Keratinocyte (primary cell): ENCODE measurements at regions not wholly inside any gene's neighbourhood (a gene's known extent, or its start where the extent isn't known, plus 50 kb on each side); places are given as distances from the start of the nearest gene placed in this dataset.

Experiments
- DNase-seq: peaks from one replicate; pipeline ENCODE4 v3.0.0-alpha.2; 2011; ENCODE audit warnings: low read depth, missing footprints, low spot score
- FAIRE-seq: peaks from 2 replicates; lab custom pipeline; 2011; peaks lifted over from hg19 to GRCh38; lab: Jason Lieb, UNC
- H2AFZ ChIP-seq: 2 replicates; pipeline ENCODE4 v1.6.0; 2012; ENCODE audit warnings: low read length, control low read depth, inconsistent platforms; ENCODE audit not compliant: control insufficient read depth
- H3K27ac ChIP-seq: 2 replicates; pipeline ENCODE4 v1.5.1; 2011; ENCODE audit warnings: low read length; ENCODE audit not compliant: control insufficient read depth, insufficient read depth
- H3K27me3 ChIP-seq: 3 replicates; pipeline ENCODE4 v1.6.0; 2011; ENCODE audit warnings: low read length; ENCODE audit not compliant: control insufficient read depth, insufficient read depth; ENCODE audit errors: extremely low read depth
- H3K36me3 ChIP-seq, 2 experiments: 2 replicates in 1 of 2; 3 replicates in 1 of 2; pipeline ENCODE4 v1.5.1; 2011; ENCODE audit warnings: low read length in 2 of 2, mild to moderate bottlenecking in 1 of 2; ENCODE audit not compliant: control insufficient read depth in 2 of 2, insufficient read depth in 2 of 2; ENCODE audit errors: extremely low read depth in 1 of 2
- H3K4me1 ChIP-seq: 3 replicates; pipeline ENCODE4 v1.5.1; 2011; ENCODE audit warnings: low read length; ENCODE audit not compliant: control insufficient read depth, insufficient read depth; ENCODE audit errors: extremely low read depth
- H3K4me2 ChIP-seq: 3 replicates; pipeline ENCODE4 v1.6.0; 2011; ENCODE audit warnings: low read depth, low read length; ENCODE audit not compliant: control insufficient read depth, insufficient read depth; ENCODE audit errors: extremely low read depth
- H3K4me3 ChIP-seq, 3 experiments: fragments of 200-600 bp in 1 of 3; sonication (generic) in 1 of 3; 2 replicates in 2 of 3; 3 replicates in 1 of 3; pipeline ENCODE4 v1.5.1; 2011 to 2016; ENCODE audit warnings: low read length in 3 of 3, mild to moderate bottlenecking in 3 of 3, control low read depth in 2 of 3, inconsistent platforms in 1 of 3, low read depth in 1 of 3, mixed read lengths in 1 of 3, mixed run types in 1 of 3, moderate library complexity in 1 of 3; ENCODE audit not compliant: control insufficient read depth in 2 of 3, insufficient read depth in 2 of 3; ENCODE audit errors: extremely low read depth in 1 of 3
- H3K79me2 ChIP-seq: 2 replicates; pipeline ENCODE4 v1.6.0; 2012; ENCODE audit warnings: low read length; ENCODE audit not compliant: control insufficient read depth, insufficient read depth
- H3K9ac ChIP-seq: 3 replicates; pipeline ENCODE4 v1.6.0; 2011; ENCODE audit warnings: low read length; ENCODE audit not compliant: control insufficient read depth, insufficient read depth; ENCODE audit errors: extremely low read depth
- H3K9me1 ChIP-seq: 3 replicates; pipeline ENCODE4 v1.6.0; 2011; ENCODE audit warnings: low read length; ENCODE audit not compliant: control insufficient read depth, insufficient read depth; ENCODE audit errors: extremely low read depth
- H3K9me3 ChIP-seq: 2 replicates; pipeline ENCODE4 v1.5.1; 2012; ENCODE audit warnings: low read depth, low read length; ENCODE audit not compliant: control insufficient read depth
- H4K20me1 ChIP-seq: 3 replicates; pipeline ENCODE4 v1.6.0; 2011; ENCODE audit warnings: low read length; ENCODE audit not compliant: control insufficient read depth, insufficient read depth; ENCODE audit errors: extremely low read depth
- CTCF ChIP-seq, 3 experiments: IDR thresholded peaks in 1 of 3; conservative IDR thresholded peaks in 1 of 3; optimal IDR thresholded peaks in 1 of 3; 2 replicates in 2 of 3; 3 replicates in 1 of 3; pipeline versions ENCODE3 to v1.5.1; 2011; ENCODE audit warnings: low read length in 3 of 3, mild to moderate bottlenecking in 3 of 3, moderate library complexity in 2 of 3, control low read depth in 1 of 3, inconsistent platforms in 1 of 3; ENCODE audit not compliant: insufficient read depth in 2 of 3; ENCODE audit errors: extremely low read depth in 1 of 3
- EZH2 ChIP-seq: IDR thresholded peaks from one replicate; pipeline ENCODE4 v1.6.1; 2012; ENCODE audit warnings: inconsistent platforms, mild to moderate bottlenecking, low read length, moderate library complexity
- dilution Hi-C: fragments of 300-500 bp; cut with MboI; formaldehyde crosslinking; loops from one replicate; pipeline ENCODE4 v1.7.0; 2020; ENCODE audit warnings: low sequenced_read_pairs; ENCODE audit not compliant: extremely low pct_ligation_motif_present

- no peak for TF ChIP-seq EZH2
- TF ChIP-seq CTCF (optimal IDR thresholded peaks at IDR 0.05 in 1 of 3, IDR thresholded peaks at IDR 0.05 in 1 of 3, conservative IDR thresholded peaks at IDR 0.05 in 1 of 3; ENCODE audit: extremely low read depth in 1 of 3, insufficient read depth in 2 of 3, low read length in 3 of 3): no peak
- Histone ChIP-seq H2AFZ (no peak overlapping the region), H3K4me2 (no peak overlapping the region), H3K4me1 (no peaks in the 10 kb centered on the region), H4K20me1 (no peaks in the 10 kb centered on the region), H3K4me3 (no peak overlapping the region), H3K27me3 (no peaks in the 10 kb centered on the region), H3K36me3 (no peaks in the 10 kb centered on the region), H3K9me1 (no peaks in the 10 kb centered on the region), H3K27ac (no peak overlapping the region), H3K9me3 (peaks cover 3% of the 10 kb centered on the region), H3K9ac (no peak overlapping the region), H3K79me2 (no peaks in the 10 kb centered on the region)
- DNase-seq (no peak), FAIRE-seq (no peak)
- dilution Hi-C loops: no loop called here
These were observed 658.4 kb downstream of the UQCRFS1 start for GRCh38 chr19:28554321-28555091.

- dilution Hi-C loops: no loop called here
- FAIRE-seq (no peak), DNase-seq (no peak)
- no peaks in the 10 kb centered on the region for H3K4me1 ChIP-seq
- H3K27ac ChIP-seq: no peak overlapping the region
- H3K9me1 ChIP-seq: no peaks in the 10 kb centered on the region
- TF ChIP-seq CTCF (optimal IDR thresholded peaks at IDR 0.05 in 1 of 3, IDR thresholded peaks at IDR 0.05 in 1 of 3, conservative IDR thresholded peaks at IDR 0.05 in 1 of 3; ENCODE audit: extremely low read depth in 1 of 3, insufficient read depth in 2 of 3, low read length in 3 of 3): no peak
- H3K9ac ChIP-seq: no peak overlapping the region
- H3K36me3 ChIP-seq: no peaks in the 10 kb centered on the region
- H3K4me2 ChIP-seq: no peak overlapping the region
- H3K79me2 ChIP-seq: no peaks in the 10 kb centered on the region
- H4K20me1 ChIP-seq: no peaks in the 10 kb centered on the region
- H3K27me3 ChIP-seq: no peaks in the 10 kb centered on the region
- H3K4me3 ChIP-seq: no peak overlapping the region
- H2AFZ ChIP-seq: no peak overlapping the region
- H3K9me3 ChIP-seq: peaks cover 3% of the 10 kb centered on the region
These were observed 659.2 kb downstream of the UQCRFS1 start for GRCh38 chr19:28553764-28554163.
